HG02610 (cell line): ENCODE measurements at regions not wholly inside any gene's neighbourhood (a gene's known extent, or its start where the extent isn't known, plus 50 kb on each side); places are given as distances from the start of the nearest gene placed in this dataset.

Experiments used
- ATAC-seq: cut with Tn5 transposase; IDR thresholded peaks from one replicate; pipeline ENCODE4 v1.9.1; 2021; ENCODE audit warnings: mild to moderate bottlenecking, moderate library complexity; ENCODE audit not compliant: unreplicated experiment

DNA sequence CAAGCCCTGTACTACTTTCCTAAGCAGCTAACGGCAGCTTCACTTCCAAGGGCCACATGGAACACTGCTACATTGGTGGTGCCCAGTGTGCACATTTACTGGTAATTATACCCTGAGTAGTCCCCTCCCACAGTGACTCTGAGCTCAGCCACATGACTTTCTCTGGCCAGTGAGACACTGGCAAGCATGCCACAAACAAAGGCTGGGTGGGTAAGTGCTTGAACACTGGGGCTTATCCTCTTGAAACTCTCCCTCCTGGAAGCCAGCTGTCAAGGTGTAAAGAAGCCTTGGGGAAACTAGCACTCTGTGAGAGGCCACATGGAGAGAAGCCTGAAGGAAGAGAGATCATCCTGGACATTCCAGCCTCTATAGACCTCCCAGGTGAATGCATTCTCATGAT lies 54.4 kb upstream of the DRD2 start:
- no peak for ATAC-seq

DNA sequence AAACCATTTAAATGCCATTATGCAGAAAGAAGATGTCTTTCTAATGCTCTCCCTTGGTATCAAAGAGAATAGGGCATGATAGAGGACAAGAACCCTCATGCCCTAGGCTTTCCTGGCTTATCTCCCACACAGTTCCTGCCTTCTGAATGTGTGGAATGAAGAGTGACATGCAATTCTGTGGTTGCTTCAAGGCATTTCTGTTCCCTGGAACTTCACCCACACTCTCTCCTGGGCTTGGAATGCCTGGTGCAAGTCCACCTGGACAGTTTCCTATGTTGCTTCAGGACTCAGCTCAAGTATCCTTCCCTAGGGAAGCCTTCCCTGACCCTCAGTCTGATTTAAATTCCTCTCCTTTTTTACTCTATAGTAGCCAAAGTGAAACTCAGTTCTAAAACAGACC lies 53.8 kb upstream of the DRD2 start:
- ATAC-seq = no peak

DNA sequence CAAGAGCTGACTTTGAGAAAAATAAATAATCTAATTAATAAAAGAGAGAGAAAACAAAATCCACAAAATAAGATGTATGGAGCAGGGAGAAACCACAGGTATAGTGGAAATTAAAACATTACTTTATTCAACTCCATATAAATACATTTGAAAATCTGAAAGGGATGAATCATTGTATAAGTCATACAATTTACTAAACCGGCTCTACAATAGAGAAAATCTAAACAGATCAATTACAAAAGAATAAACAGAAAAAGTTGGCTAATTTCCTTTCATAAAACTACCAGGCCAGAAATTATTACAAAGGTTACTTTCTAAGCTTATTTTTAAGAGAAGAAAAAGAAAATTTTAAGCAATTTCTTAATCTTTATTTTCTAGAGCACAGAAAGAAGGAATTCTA lies 51.3 kb upstream of the DRD2 start:
- no peak for ATAC-seq
